ENCODE measurements at regions not wholly inside any gene's neighbourhood (a gene's known extent, or its start where the extent isn't known, plus 50 kb on each side); places are given as distances from the start of the nearest gene placed in this dataset.

DNA sequence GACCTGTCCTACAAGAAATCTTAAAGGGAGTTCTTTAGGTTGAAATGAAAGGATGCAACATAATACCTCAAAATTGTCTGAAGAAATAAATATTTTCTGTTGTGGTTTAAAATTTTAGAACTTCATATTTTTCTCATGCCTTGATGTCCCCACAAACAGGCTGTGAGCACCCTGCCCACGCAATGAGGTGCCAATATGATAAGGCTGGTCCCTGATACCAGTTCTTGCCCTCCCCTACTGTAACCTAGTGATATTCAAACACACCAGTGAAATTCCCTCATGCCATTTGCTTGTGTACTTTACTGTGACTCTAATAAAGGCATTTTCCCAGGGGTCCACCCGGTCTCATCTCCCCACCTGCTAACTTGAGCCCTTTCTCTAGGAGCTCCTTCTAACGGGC, 67.3 kb upstream of the SIRPG start:
- CTCF ChIA-PET = no interaction called here

More for the DNA sequence above, 67.3 kb upstream of the SIRPG start:
- intact Hi-C loops (cut with micrococcal nuclease) = no loop called here
- dilution Hi-C loops (cut with MboI; ENCODE audit: extremely low pct_ligation_motif_present, low sequenced_read_pairs) = no loop called here
- H3K4me1 ChIP-seq (ENCODE audit: control insufficient read depth, extremely low read depth, insufficient read depth, low read length) = no peaks in the 10 kb centered on the region
- no peak overlapping the region for H3K27ac ChIP-seq (ENCODE audit: insufficient read depth, low read depth, low read length)
- BruUV-seq (replicated peaks) = no TSS peak
- DNase-seq (ENCODE audit: low read depth, low spot score) (no peak), FAIRE-seq (no peak)
- POLR2A ChIA-PET = no interaction called here
- no peak overlapping the region for H3K4me3 ChIP-seq (replicated peaks in 1 of 3; ENCODE audit: insufficient read depth in 1 of 3, low read depth in 1 of 3, low read length in 3 of 3)
- H3K9ac ChIP-seq (replicated peaks; ENCODE audit: extremely low read depth, insufficient read depth, low read length) = no peak overlapping the region
- H2AFZ ChIP-seq (ENCODE audit: low read depth, low read length) = no peak overlapping the region
- no peaks in the 10 kb centered on the region for H3K9me1 ChIP-seq (replicated peaks; ENCODE audit: control insufficient read depth, extremely low read depth, insufficient read depth, low read length)
- H3K36me3 ChIP-seq (ENCODE audit: control insufficient read depth in 2 of 2, extremely low read depth in 1 of 2, insufficient read depth in 2 of 2, low read length in 2 of 2) = no peaks in the 10 kb centered on the region
- TF ChIP-seq EZH2 (IDR thresholded peaks at IDR 0.05; ENCODE audit: borderline replicate concordance, low read depth, low read length, severe bottlenecking) = no peak
- TF ChIP-seq POLR2AphosphoS5 (IDR thresholded peaks at IDR 0.05; ENCODE audit: insufficient read depth, low read depth, low read length) = no peak
- no peak for TF ChIP-seq FOS (IDR thresholded peaks at IDR 0.05; ENCODE audit: borderline replicate concordance, insufficient read depth, low read length)
- no peak for TF ChIP-seq JUN (IDR thresholded peaks at IDR 0.05; ENCODE audit: borderline replicate concordance, insufficient read depth, insufficient read length, low read depth)
- TF ChIP-seq POLR2A (IDR thresholded peaks at IDR 0.05; ENCODE audit: low read depth, low read length) = no peak
- TF ChIP-seq, protein P1, sequence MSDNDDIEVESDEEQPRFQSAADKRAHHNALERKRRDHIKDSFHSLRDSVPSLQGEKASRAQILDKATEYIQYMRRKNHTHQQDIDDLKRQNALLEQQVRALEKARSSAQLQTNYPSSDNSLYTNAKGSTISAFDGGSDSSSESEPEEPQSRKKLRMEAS (IDR thresholded peaks at IDR 0.05; ENCODE audit: insufficient read depth, insufficient read length) = no peak
- TF ChIP-seq GATA2 (IDR thresholded peaks at IDR 0.05; ENCODE audit: insufficient read depth, insufficient read length, low read depth, low read length) = no peak
- TF ChIP-seq MYC (IDR thresholded peaks at IDR 0.05; ENCODE audit: low read depth, low read length) = no peak
- TF ChIP-seq, protein P2, sequence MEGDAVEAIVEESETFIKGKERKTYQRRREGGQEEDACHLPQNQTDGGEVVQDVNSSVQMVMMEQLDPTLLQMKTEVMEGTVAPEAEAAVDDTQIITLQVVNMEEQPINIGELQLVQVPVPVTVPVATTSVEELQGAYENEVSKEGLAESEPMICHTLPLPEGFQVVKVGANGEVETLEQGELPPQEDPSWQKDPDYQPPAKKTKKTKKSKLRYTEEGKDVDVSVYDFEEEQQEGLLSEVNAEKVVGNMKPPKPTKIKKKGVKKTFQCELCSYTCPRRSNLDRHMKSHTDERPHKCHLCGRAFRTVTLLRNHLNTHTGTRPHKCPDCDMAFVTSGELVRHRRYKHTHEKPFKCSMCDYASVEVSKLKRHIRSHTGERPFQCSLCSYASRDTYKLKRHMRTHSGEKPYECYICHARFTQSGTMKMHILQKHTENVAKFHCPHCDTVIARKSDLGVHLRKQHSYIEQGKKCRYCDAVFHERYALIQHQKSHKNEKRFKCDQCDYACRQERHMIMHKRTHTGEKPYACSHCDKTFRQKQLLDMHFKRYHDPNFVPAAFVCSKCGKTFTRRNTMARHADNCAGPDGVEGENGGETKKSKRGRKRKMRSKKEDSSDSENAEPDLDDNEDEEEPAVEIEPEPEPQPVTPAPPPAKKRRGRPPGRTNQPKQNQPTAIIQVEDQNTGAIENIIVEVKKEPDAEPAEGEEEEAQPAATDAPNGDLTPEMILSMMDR (IDR thresholded peaks at IDR 0.05; ENCODE audit: extremely low read depth in 1 of 2, insufficient read depth in 1 of 2, low read depth in 1 of 2, low read length in 2 of 2) = no peak
- no peaks in the 10 kb centered on the region for H3K79me2 ChIP-seq (ENCODE audit: control insufficient read depth, insufficient read depth, low read length)
- H4K20me1 ChIP-seq (replicated peaks; ENCODE audit: control insufficient read depth, extremely low read depth, insufficient read depth, low read length) = no peaks in the 10 kb centered on the region
- no peaks in the 10 kb centered on the region for H3K9me3 ChIP-seq (replicated peaks; ENCODE audit: control insufficient read depth, insufficient read depth, low read length)
- H3K27me3 ChIP-seq (ENCODE audit: control insufficient read depth in 2 of 2, insufficient read depth in 2 of 2, low read length in 2 of 2) = peaks cover 2 to 16% of the 10 kb centered on the region in 2 experiments
- no peak overlapping the region for H3K4me2 ChIP-seq (ENCODE audit: insufficient read depth, low read length)

All from endothelial cell of umbilical vein (primary cell).